ENCODE measurements at regions not wholly inside any gene's neighbourhood (a gene's known extent, or its start where the extent isn't known, plus 50 kb on each side); places are given as distances from the start of the nearest gene placed in this dataset.
A peak's percentile ranks its signal among the peaks of the same experiment; 100 is the strongest.

GRCh38 chr7:98557538-98558031 is 59.5 kb upstream of the NPTX2 start:
- no peaks in the 10 kb centered on the region for H3K9me3 ChIP-seq (ENCODE audit: low read length)
- no peaks in the 10 kb centered on the region for H4K20me1 ChIP-seq (ENCODE audit: low read length)
- H3K79me2 ChIP-seq (ENCODE audit: low read length) = no peaks in the 10 kb centered on the region
- no peaks in the 10 kb centered on the region for H3K36me3 ChIP-seq (ENCODE audit: low read depth, low read length)
- ATAC-seq = peak; percentile 41; the same call in 1 of the 2 replicates
- no peak overlapping the region for H2AFZ ChIP-seq (ENCODE audit: low read length)
- POLR2A ChIA-PET (ENCODE audit: unreplicated experiment) = no interaction called here
- H3K4me2 ChIP-seq (ENCODE audit: low read length) = no peak overlapping the region
- no peak overlapping the region for H3K9ac ChIP-seq (ENCODE audit: low read length)
- H3K4me1 ChIP-seq (ENCODE audit: insufficient read depth, low read length) = peaks cover 18% of the 10 kb centered on the region; the same call in 1 of the 2 replicates
- CTCF ChIA-PET = no interaction called here
- H3K27ac ChIP-seq (ENCODE audit: low read length) = no peak overlapping the region
- no peaks in the 10 kb centered on the region for H3K27me3 ChIP-seq (ENCODE audit: low read length)
- H3K9me2 ChIP-seq (replicated peaks; ENCODE audit: low read length) = no peaks in the 10 kb centered on the region
- TF ChIP-seq CTCF (conservative IDR thresholded peaks at IDR 0.05; ENCODE audit: low read depth, low read length) (no peak), EZH2 (IDR thresholded peaks at IDR 0.05; ENCODE audit: low read length, unreplicated experiment) (no peak), EZH2phosphoT487 (IDR thresholded peaks at IDR 0.05; ENCODE audit: borderline replicate concordance, low read length) (no peak)
- no peak overlapping the region for H3K4me3 ChIP-seq (ENCODE audit: low read length)
- BruUV-seq (replicated peaks) = no TSS peak
- DNase-seq = peak; percentile 38
- intact Hi-C loops (cut with micrococcal nuclease) = no loop called here
- no peaks in the 10 kb centered on the region for H3F3A ChIP-seq (ENCODE audit: low read length, unreplicated experiment)

- Histone ChIP-seq H3K27me3 (ENCODE audit: low read length) (no peaks in the 10 kb centered on the region), H3K27ac (ENCODE audit: low read length) (no peak overlapping the region), H3K79me2 (ENCODE audit: low read length) (no peaks in the 10 kb centered on the region), H3K4me2 (ENCODE audit: low read length) (peak overlapping the region; percentile 34; the same call in 1 of the 2 replicates), H4K20me1 (ENCODE audit: low read length) (no peaks in the 10 kb centered on the region), H3F3A (ENCODE audit: low read length, unreplicated experiment) (no peaks in the 10 kb centered on the region), H3K9ac (ENCODE audit: low read length) (no peak overlapping the region), H3K4me1 (ENCODE audit: insufficient read depth, low read length) (peaks cover 18% of the 10 kb centered on the region; the same call in 1 of the 2 replicates), H3K9me2 (replicated peaks; ENCODE audit: low read length) (no peaks in the 10 kb centered on the region), H3K4me3 (ENCODE audit: low read length) (no peak overlapping the region), H2AFZ (ENCODE audit: low read length) (0 out of 2 replicates have a peak overlapping the region, but pooled peaks have one; percentile 50), H3K9me3 (ENCODE audit: low read length) (no peaks in the 10 kb centered on the region), H3K36me3 (ENCODE audit: low read depth, low read length) (no peaks in the 10 kb centered on the region)
- DNase-seq (no peak), ATAC-seq (no peak)
- no TSS peak for BruUV-seq (replicated peaks)
- intact Hi-C loops (cut with micrococcal nuclease) = no loop called here
- ChIA-PET POLR2A (ENCODE audit: unreplicated experiment) (no interaction called here), CTCF (no interaction called here)
- TF ChIP-seq CTCF (conservative IDR thresholded peaks at IDR 0.05; ENCODE audit: low read depth, low read length) (no peak), EZH2phosphoT487 (IDR thresholded peaks at IDR 0.05; ENCODE audit: borderline replicate concordance, low read length) (no peak), EZH2 (IDR thresholded peaks at IDR 0.05; ENCODE audit: low read length, unreplicated experiment) (no peak)
Measured at GRCh38 chr7:98556288-98556687, 60.8 kb upstream of the NPTX2 start.

GRCh38 chr7:98555403-98555802 is 61.7 kb upstream of the NPTX2 start:
- ChIA-PET POLR2A (ENCODE audit: unreplicated experiment) (interaction anchor here (0.7 kb wide), 1 partner anchor 639 kb away, joined by 3 read pairs; no protein-coding TSS in a partner anchor), CTCF (no interaction called here)
- no peaks in the 10 kb centered on the region for H3K9me3 ChIP-seq (ENCODE audit: low read length)
- peak; percentile 82 for ATAC-seq
- H3K4me1 ChIP-seq (ENCODE audit: insufficient read depth, low read length) = peaks cover 13% of the 10 kb centered on the region; the same call in 1 of the 2 replicates
- no TSS peak for BruUV-seq (replicated peaks)
- no peaks in the 10 kb centered on the region for H3K36me3 ChIP-seq (ENCODE audit: low read depth, low read length)
- DNase-seq = peak; percentile 63
- H4K20me1 ChIP-seq (ENCODE audit: low read length) = no peaks in the 10 kb centered on the region
- H3K79me2 ChIP-seq (ENCODE audit: low read length) = no peaks in the 10 kb centered on the region
- H3K9me2 ChIP-seq (replicated peaks; ENCODE audit: low read length) = no peaks in the 10 kb centered on the region
- no peak overlapping the region for H2AFZ ChIP-seq (ENCODE audit: low read length)
- H3F3A ChIP-seq (ENCODE audit: low read length, unreplicated experiment) = no peaks in the 10 kb centered on the region
- no peak overlapping the region for H3K9ac ChIP-seq (ENCODE audit: low read length)
- TF ChIP-seq CTCF (conservative IDR thresholded peaks at IDR 0.05; ENCODE audit: low read depth, low read length) (no peak), EZH2phosphoT487 (IDR thresholded peaks at IDR 0.05; ENCODE audit: borderline replicate concordance, low read length) (no peak), EZH2 (IDR thresholded peaks at IDR 0.05; ENCODE audit: low read length, unreplicated experiment) (no peak)
- H3K27me3 ChIP-seq (ENCODE audit: low read length) = no peaks in the 10 kb centered on the region
- H3K4me3 ChIP-seq (ENCODE audit: low read length) = no peak overlapping the region
- no peak overlapping the region for H3K4me2 ChIP-seq (ENCODE audit: low read length)
- H3K27ac ChIP-seq (ENCODE audit: low read length) = no peak overlapping the region
- intact Hi-C loops (cut with micrococcal nuclease) = no loop called here

All from PC-3 (cell line).